SU-DHL-6 (cell line): ENCODE measurements at regions not wholly inside any gene's neighbourhood (a gene's known extent, or its start where the extent isn't known, plus 50 kb on each side); places are given as distances from the start of the nearest gene placed in this dataset.

Source experiments
- H2AFZ ChIP-seq: fragments of 200-600 bp; sonication (generic); 2 replicates; pipeline ENCODE4 v1.6.1; 2014; ENCODE audit warnings: low read depth, mild to moderate bottlenecking, moderate library complexity, mixed read lengths, antibody characterized with exemption, low read length; ENCODE audit not compliant: severe bottlenecking
- H3F3A ChIP-seq: fragments of 200-600 bp; shearing (Covaris generic); 2 replicates; pipeline ENCODE4 v1.6.0; 2016; ENCODE audit warnings: antibody characterized with exemption, mild to moderate bottlenecking; ENCODE audit not compliant: insufficient read depth
- H3K27ac ChIP-seq: fragments of 200-600 bp; sonication (generic); 2 replicates; pipeline ENCODE4 v1.5.1; 2016; ENCODE audit warnings: low read depth, mild to moderate bottlenecking, low read length, moderate library complexity, mixed read lengths
- H3K27me3 ChIP-seq: fragments of 200-600 bp; sonication (generic), shearing (Covaris generic); 2 replicates; pipeline ENCODE4 v1.6.0; 2014; ENCODE audit warnings: mild to moderate bottlenecking, low read length
- H3K36me3 ChIP-seq: fragments of 200-600 bp; sonication (generic); 2 replicates; pipeline ENCODE4 v1.6.1; 2014; ENCODE audit warnings: mild to moderate bottlenecking, low read length, mixed read lengths
- H3K4me2 ChIP-seq: fragments of 300-600, 200-600 bp; shearing (Covaris generic), sonication (generic); 2 replicates; pipeline ENCODE4 v1.6.0; 2014; ENCODE audit warnings: low read length, low read depth, mild to moderate bottlenecking; ENCODE audit not compliant: poor library complexity, severe bottlenecking
- H3K4me3 ChIP-seq: fragments of 200-600 bp; sonication (generic); 2 replicates; pipeline ENCODE4 v1.5.1; 2014; ENCODE audit warnings: antibody characterized with exemption, low read length, mild to moderate bottlenecking, mixed read lengths; ENCODE audit not compliant: insufficient read depth, poor library complexity, severe bottlenecking
- H3K79me2 ChIP-seq: fragments of 200-600 bp; sonication (generic); 2 replicates; pipeline ENCODE4 v1.6.1; 2014; ENCODE audit warnings: mild to moderate bottlenecking, low read length, moderate library complexity; ENCODE audit not compliant: insufficient read depth
- H3K9ac ChIP-seq: fragments of 200-600 bp; sonication (generic); 2 replicates; pipeline ENCODE4 v1.7.0; 2014; ENCODE audit warnings: mild to moderate bottlenecking, low read length
- H3K9me2 ChIP-seq: fragments of 200-600 bp; sonication (generic); replicated peaks from 2 replicates; pipeline ENCODE4 v1.6.1; 2014; ENCODE audit warnings: low read length; ENCODE audit not compliant: insufficient read depth
- H3K9me3 ChIP-seq: fragments of 200-600 bp; sonication (generic); 2 replicates; pipeline ENCODE4 v1.6.1; 2014; ENCODE audit warnings: low read length, mixed read lengths; ENCODE audit not compliant: insufficient read depth
- H4K20me1 ChIP-seq: fragments of 200-600 bp; sonication (generic); 2 replicates; pipeline ENCODE4 v1.6.1; 2014; ENCODE audit warnings: low read depth, mild to moderate bottlenecking, antibody characterized with exemption, low read length, moderate library complexity, mixed read lengths
- EZH2phosphoT487 ChIP-seq: fragments of 200-600 bp; sonication (generic), shearing (Covaris generic); conservative IDR thresholded peaks from 2 replicates; pipeline ENCODE4 v1.6.1; 2018; ENCODE audit warnings: mild to moderate bottlenecking, antibody characterized with exemption, low read length, moderate library complexity, mixed read lengths
- TF ChIP-seq, protein P1 (sequence below): fragments of 200-600 bp; sonication (generic); IDR thresholded peaks from one replicate; pipeline ENCODE4 v1.5.1; 2017; ENCODE audit warnings: antibody characterized with exemption, mild to moderate bottlenecking, low read length, moderate library complexity; ENCODE audit not compliant: insufficient read depth, poor library complexity, severe bottlenecking

DNA sequence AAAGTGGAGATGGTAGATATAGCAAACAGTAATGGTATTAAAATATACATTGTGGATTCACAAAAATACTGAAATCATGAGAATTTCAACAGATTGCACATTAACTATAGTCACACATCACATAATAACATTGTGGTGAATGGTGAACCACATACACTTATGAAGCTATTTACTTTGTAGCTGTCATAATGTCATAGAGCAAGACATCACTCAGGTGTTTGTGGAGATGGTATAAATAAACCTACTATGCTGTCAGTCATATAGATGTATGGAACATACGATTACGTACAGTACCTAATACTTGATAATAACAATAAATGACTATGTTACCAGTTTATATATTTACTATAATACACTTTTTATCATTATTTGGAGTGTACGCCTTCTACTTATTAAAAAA lies 1416.0 kb upstream of the ALCAM start:
- H3K9me2 ChIP-seq: no peaks in the 10 kb centered on the region
- no peak overlapping the region for H3K4me3 ChIP-seq
- H3K27ac ChIP-seq: no peak overlapping the region
- no peaks in the 10 kb centered on the region for H3K36me3 ChIP-seq
- H3K27me3 ChIP-seq: no peaks in the 10 kb centered on the region
- H3F3A ChIP-seq: no peaks in the 10 kb centered on the region
- H2AFZ ChIP-seq: no peak overlapping the region
- no peak overlapping the region for H3K4me2 ChIP-seq
- H3K79me2 ChIP-seq: no peaks in the 10 kb centered on the region
- TF ChIP-seq EZH2phosphoT487: no peak
- TF ChIP-seq, protein P1, sequence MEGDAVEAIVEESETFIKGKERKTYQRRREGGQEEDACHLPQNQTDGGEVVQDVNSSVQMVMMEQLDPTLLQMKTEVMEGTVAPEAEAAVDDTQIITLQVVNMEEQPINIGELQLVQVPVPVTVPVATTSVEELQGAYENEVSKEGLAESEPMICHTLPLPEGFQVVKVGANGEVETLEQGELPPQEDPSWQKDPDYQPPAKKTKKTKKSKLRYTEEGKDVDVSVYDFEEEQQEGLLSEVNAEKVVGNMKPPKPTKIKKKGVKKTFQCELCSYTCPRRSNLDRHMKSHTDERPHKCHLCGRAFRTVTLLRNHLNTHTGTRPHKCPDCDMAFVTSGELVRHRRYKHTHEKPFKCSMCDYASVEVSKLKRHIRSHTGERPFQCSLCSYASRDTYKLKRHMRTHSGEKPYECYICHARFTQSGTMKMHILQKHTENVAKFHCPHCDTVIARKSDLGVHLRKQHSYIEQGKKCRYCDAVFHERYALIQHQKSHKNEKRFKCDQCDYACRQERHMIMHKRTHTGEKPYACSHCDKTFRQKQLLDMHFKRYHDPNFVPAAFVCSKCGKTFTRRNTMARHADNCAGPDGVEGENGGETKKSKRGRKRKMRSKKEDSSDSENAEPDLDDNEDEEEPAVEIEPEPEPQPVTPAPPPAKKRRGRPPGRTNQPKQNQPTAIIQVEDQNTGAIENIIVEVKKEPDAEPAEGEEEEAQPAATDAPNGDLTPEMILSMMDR: no peak
- H4K20me1 ChIP-seq: no peaks in the 10 kb centered on the region
- H3K9ac ChIP-seq: no peak overlapping the region
- H3K9me3 ChIP-seq: no peaks in the 10 kb centered on the region

GRCh38 chr3:103953796-103954195 lies 1412.9 kb upstream of the ALCAM start:
- Histone ChIP-seq H3K27me3 (no peaks in the 10 kb centered on the region), H3K36me3 (no peaks in the 10 kb centered on the region), H3K9me3 (no peaks in the 10 kb centered on the region), H3K27ac (no peak overlapping the region), H3K4me2 (no peak overlapping the region), H3F3A (no peaks in the 10 kb centered on the region), H3K4me3 (no peak overlapping the region), H3K9me2 (no peaks in the 10 kb centered on the region; the same call in 1 of the 2 replicates), H3K9ac (no peak overlapping the region), H4K20me1 (no peaks in the 10 kb centered on the region), H3K79me2 (no peaks in the 10 kb centered on the region), H2AFZ (no peak overlapping the region)
- no peak for TF ChIP-seq EZH2phosphoT487
- TF ChIP-seq, protein P1: no peak

DNA sequence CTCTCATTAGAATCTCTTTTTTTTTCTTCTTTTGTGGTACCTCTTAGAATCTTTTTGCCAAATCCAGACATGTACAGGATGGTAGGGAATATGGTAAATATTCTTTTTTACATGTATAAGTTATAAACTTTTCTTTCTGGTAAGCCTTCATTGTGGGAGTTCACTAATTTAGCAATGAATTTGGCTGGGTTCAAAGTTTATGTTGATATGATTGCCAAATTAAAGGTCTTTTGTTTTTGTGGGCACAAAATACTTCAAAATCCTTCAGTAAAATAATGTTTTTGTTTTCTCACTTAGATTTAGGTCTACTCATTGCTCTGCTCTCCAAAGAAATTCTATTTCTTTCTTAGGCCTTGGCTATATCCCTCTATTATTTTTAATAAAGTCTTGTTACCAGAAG lies 1405.9 kb upstream of the ALCAM start:
- H3K27me3 ChIP-seq: no peaks in the 10 kb centered on the region
- H3F3A ChIP-seq: no peaks in the 10 kb centered on the region
- H3K27ac ChIP-seq: no peak overlapping the region
- no peak overlapping the region for H3K4me3 ChIP-seq
- H3K9ac ChIP-seq: no peak overlapping the region
- no peak overlapping the region for H3K4me2 ChIP-seq
- no peaks in the 10 kb centered on the region for H3K36me3 ChIP-seq
- H4K20me1 ChIP-seq: no peaks in the 10 kb centered on the region
- H3K79me2 ChIP-seq: no peaks in the 10 kb centered on the region
- TF ChIP-seq, protein P1: no peak
- no peak for TF ChIP-seq EZH2phosphoT487
- no peaks in the 10 kb centered on the region for H3K9me3 ChIP-seq
- H3K9me2 ChIP-seq: no peaks in the 10 kb centered on the region; the same call in 1 of the 2 replicates
- no peak overlapping the region for H2AFZ ChIP-seq

DNA sequence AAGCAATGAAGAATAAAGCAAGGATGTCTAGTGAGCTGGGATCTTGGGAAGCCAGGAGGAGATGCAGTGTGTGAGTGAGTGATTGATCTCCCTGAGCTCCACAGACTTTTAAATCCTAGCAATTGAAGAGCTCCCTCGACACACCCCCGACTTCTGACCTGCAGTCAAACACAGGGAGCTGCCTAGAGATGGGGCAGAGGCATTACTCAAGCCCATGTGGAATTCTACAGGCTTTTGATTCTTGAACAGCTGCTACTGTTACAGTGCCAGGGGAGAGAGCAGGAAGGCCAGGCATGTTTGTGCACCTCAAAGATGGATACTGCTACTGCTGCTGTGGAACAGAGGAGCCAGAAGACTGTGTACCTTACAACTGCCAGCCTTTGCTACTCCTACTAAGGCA lies 1403.1 kb upstream of the ALCAM start:
- no peak overlapping the region for H2AFZ ChIP-seq
- H3K4me2 ChIP-seq: no peak overlapping the region
- no peaks in the 10 kb centered on the region for H3K27me3 ChIP-seq
- no peak for TF ChIP-seq EZH2phosphoT487
- TF ChIP-seq, protein P1: no peak
- no peaks in the 10 kb centered on the region for H4K20me1 ChIP-seq
- H3K9me3 ChIP-seq: no peaks in the 10 kb centered on the region
- H3K9me2 ChIP-seq: no peaks in the 10 kb centered on the region
- no peak overlapping the region for H3K27ac ChIP-seq
- H3K79me2 ChIP-seq: no peaks in the 10 kb centered on the region
- no peak overlapping the region for H3K4me3 ChIP-seq
- no peaks in the 10 kb centered on the region for H3F3A ChIP-seq
- no peak overlapping the region for H3K9ac ChIP-seq
- H3K36me3 ChIP-seq: no peaks in the 10 kb centered on the region
